ENCODE measurements at regions not wholly inside any gene's neighbourhood (a gene's known extent, or its start where the extent isn't known, plus 50 kb on each side); places are given as distances from the start of the nearest gene placed in this dataset.

- intact Hi-C loops (cut with DNase I): no loop called here
- Histone ChIP-seq H3K9me3 (no peaks in the 10 kb centered on the region), H3K36me3 (no peaks in the 10 kb centered on the region), H3K27me3 (ENCODE audit: low read depth) (no peaks in the 10 kb centered on the region), H3K27ac (no peak overlapping the region), H3K4me3 (no peak overlapping the region), H3K4me1 (no peaks in the 10 kb centered on the region)
- no peak for ATAC-seq
- no peak for TF ChIP-seq CTCF (IDR thresholded peaks at IDR 0.05)
- no peak for DNase-seq
These were observed 653.0 kb downstream of the HTR1B start for GRCh38 chr6:76810286-76810685.

DNA sequence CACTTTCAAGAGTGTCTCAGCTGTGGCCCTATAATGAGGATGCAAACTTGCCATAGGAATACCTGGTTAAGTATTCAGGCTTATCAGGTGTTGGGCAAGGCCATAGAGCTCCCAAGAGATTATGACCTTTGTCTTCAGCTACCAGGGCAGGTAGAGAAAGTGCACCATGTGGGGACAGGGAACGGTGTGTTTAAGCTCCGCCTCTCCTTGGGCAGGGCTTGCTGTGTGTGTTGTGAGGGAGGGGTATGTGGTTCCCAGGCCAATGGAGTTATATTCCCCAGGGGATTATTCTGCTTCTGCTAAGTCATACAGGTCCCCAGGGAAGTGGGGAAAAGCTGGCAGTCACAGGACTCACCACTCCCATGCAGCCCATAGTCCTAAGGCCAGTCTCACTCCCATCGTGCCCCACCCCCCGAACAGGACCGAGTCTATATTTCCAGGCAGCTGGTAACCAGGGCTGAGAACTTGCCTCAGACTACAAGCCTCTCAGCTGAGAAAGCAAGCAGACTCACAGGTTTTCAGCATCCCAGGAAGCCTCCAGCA is 660.2 kb downstream of the HTR1B start:
- Histone ChIP-seq H3K36me3 (no peaks in the 10 kb centered on the region), H3K4me3 (no peak overlapping the region), H3K27me3 (ENCODE audit: low read depth) (no peaks in the 10 kb centered on the region), H3K27ac (no peak overlapping the region), H3K9me3 (no peaks in the 10 kb centered on the region), H3K4me1 (no peaks in the 10 kb centered on the region)
- ATAC-seq (no peak), DNase-seq (no peak)
- intact Hi-C loops (cut with DNase I): no loop called here
- no peak for TF ChIP-seq CTCF (IDR thresholded peaks at IDR 0.05)

- no peaks in the 10 kb centered on the region for H3K27me3 ChIP-seq (ENCODE audit: low read depth)
- DNase-seq (no peak), ATAC-seq (no peak)
- intact Hi-C loops (cut with DNase I): no loop called here
- H3K27ac ChIP-seq: no peak overlapping the region
- no peaks in the 10 kb centered on the region for H3K36me3 ChIP-seq
- no peak for TF ChIP-seq CTCF (IDR thresholded peaks at IDR 0.05)
- no peaks in the 10 kb centered on the region for H3K4me1 ChIP-seq
- H3K4me3 ChIP-seq: no peak overlapping the region
- no peaks in the 10 kb centered on the region for H3K9me3 ChIP-seq
These were observed 670.9 kb downstream of the HTR1B start for GRCh38 chr6:76792394-76792793.

DNA sequence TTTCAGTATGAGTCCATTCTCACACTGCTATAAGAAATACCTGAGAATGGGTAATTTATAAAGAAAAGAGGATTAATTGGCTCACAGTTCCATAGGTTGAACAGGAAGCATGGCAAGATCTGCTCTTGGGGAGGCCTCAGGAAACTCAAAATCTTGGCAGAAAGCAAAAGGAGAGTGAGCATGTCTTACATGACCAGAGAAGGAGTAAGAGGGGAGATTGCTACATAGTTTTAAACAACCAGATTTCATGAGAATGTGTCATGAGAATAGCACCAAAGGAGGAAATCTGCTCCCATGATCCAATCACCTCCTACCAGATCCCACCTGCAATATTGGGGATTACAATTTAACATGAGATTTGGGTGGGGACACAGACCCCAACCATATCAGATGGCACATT is 672.4 kb downstream of the HTR1B start:
- no peaks in the 10 kb centered on the region for H3K4me1 ChIP-seq
- ATAC-seq (no peak), DNase-seq (no peak)
- H3K4me3 ChIP-seq: no peak overlapping the region
- H3K9me3 ChIP-seq: no peaks in the 10 kb centered on the region
- TF ChIP-seq CTCF (IDR thresholded peaks at IDR 0.05): no peak
- H3K27ac ChIP-seq: no peak overlapping the region
- no peaks in the 10 kb centered on the region for H3K27me3 ChIP-seq (ENCODE audit: low read depth)
- no peaks in the 10 kb centered on the region for H3K36me3 ChIP-seq
- intact Hi-C loops (cut with DNase I): no loop called here

GRCh38 chr6:76790045-76790796 is 673.1 kb downstream of the HTR1B start:
- DNase-seq (no peak), ATAC-seq (no peak)
- no peak overlapping the region for H3K4me3 ChIP-seq
- no peak overlapping the region for H3K27ac ChIP-seq
- no peaks in the 10 kb centered on the region for H3K36me3 ChIP-seq
- H3K9me3 ChIP-seq: no peaks in the 10 kb centered on the region
- intact Hi-C loops (cut with DNase I): no loop called here
- TF ChIP-seq CTCF (IDR thresholded peaks at IDR 0.05): no peak
- no peaks in the 10 kb centered on the region for H3K4me1 ChIP-seq
- H3K27me3 ChIP-seq (ENCODE audit: low read depth): no peaks in the 10 kb centered on the region
